ENCODE measurements at regions not wholly inside any gene's neighbourhood (a gene's known extent, or its start where the extent isn't known, plus 50 kb on each side); places are given as distances from the start of the nearest gene placed in this dataset.

GRCh38 chr6:169339731-169340309 lies 86.2 kb upstream of the THBS2 start:
- ATAC-seq (no peak), FAIRE-seq (no peak), DNase-seq (ENCODE audit: low read depth, low spot score) (no peak)
- no peak overlapping the region for H3K4me2 ChIP-seq (ENCODE audit: control insufficient read depth, insufficient read depth)
- no peaks in the 10 kb centered on the region for H3K79me2 ChIP-seq (ENCODE audit: control insufficient read depth, insufficient read depth, low read length)
- RAD21 ChIA-PET (ENCODE audit: unreplicated experiment): no interaction called here
- TF ChIP-seq KAT2A (conservative IDR thresholded peaks at IDR 0.05; ENCODE audit: control insufficient read depth, low read depth, low read length): no peak
- no peak for TF ChIP-seq ATF7 (IDR thresholded peaks at IDR 0.05; ENCODE audit: low read depth)
- TF ChIP-seq FOXK2 (IDR thresholded peaks at IDR 0.05): no peak
- no peak for TF ChIP-seq RCOR1 (conservative IDR thresholded peaks at IDR 0.05; ENCODE audit: low read depth, low read length)
- no peak overlapping the region for H3K4me3 ChIP-seq
- CTCF ChIA-PET: no interaction called here
- no peaks in the 10 kb centered on the region for H3K27me3 ChIP-seq (replicated peaks in 1 of 2; ENCODE audit: control insufficient read depth in 2 of 2, insufficient read depth in 2 of 2, low read length in 1 of 2)
- SMC1A ChIA-PET (ENCODE audit: uncharacterized antibody, unreplicated experiment): no interaction called here
- no peaks in the 10 kb centered on the region for H4K20me1 ChIP-seq (ENCODE audit: control insufficient read depth, insufficient read depth)
- POLR2A ChIA-PET: no interaction called here
- no peak overlapping the region for H2AFZ ChIP-seq (ENCODE audit: control insufficient read depth, low read depth, low read length)
- no peaks in the 10 kb centered on the region for H3K9me3 ChIP-seq (replicated peaks; ENCODE audit: control insufficient read depth, insufficient read depth, low read length)
- H3K4me1 ChIP-seq (ENCODE audit: control insufficient read depth, insufficient read depth, low read length): no peaks in the 10 kb centered on the region
- in situ Hi-C loops (cut with MboI): no loop called here
- H3K36me3 ChIP-seq (ENCODE audit: control insufficient read depth in 2 of 2, insufficient read depth in 2 of 2, low read length in 1 of 2): no peaks in the 10 kb centered on the region
- intact Hi-C loops (cut with micrococcal nuclease; ENCODE audit: unreplicated experiment): no loop called here
- H3K9ac ChIP-seq (ENCODE audit: control insufficient read depth, insufficient read depth, low read length): no peak overlapping the region
- 33% methylated on average over 12 of the region's 12 CpGs for WGBS (ENCODE audit: insufficient coverage, insufficient replicate concordance, low lambda C conversion rate, missing lambda C conversion rate)
- H3K27ac ChIP-seq (ENCODE audit: control insufficient read depth, insufficient read depth): no peak overlapping the region
- BruUV-seq (replicated peaks): no TSS peak

- RAD21 ChIA-PET (ENCODE audit: unreplicated experiment): no interaction called here
- no peaks in the 10 kb centered on the region for H3K9me3 ChIP-seq (replicated peaks; ENCODE audit: control insufficient read depth, insufficient read depth, low read length)
- intact Hi-C loops (cut with micrococcal nuclease; ENCODE audit: unreplicated experiment): no loop called here
- no peak overlapping the region for H3K4me3 ChIP-seq
- no peaks in the 10 kb centered on the region for H4K20me1 ChIP-seq (ENCODE audit: control insufficient read depth, insufficient read depth)
- CTCF ChIA-PET: no interaction called here
- H3K27ac ChIP-seq (ENCODE audit: control insufficient read depth, insufficient read depth): no peak overlapping the region
- POLR2A ChIA-PET: no interaction called here
- in situ Hi-C loops (cut with MboI): no loop called here
- no peaks in the 10 kb centered on the region for H3K36me3 ChIP-seq (ENCODE audit: control insufficient read depth in 2 of 2, insufficient read depth in 2 of 2, low read length in 1 of 2)
- no peak for ATAC-seq
- H2AFZ ChIP-seq (ENCODE audit: control insufficient read depth, low read depth, low read length): no peak overlapping the region
- no peaks in the 10 kb centered on the region for H3K4me1 ChIP-seq (ENCODE audit: control insufficient read depth, insufficient read depth, low read length)
- no peak for FAIRE-seq
- no TSS peak for BruUV-seq (replicated peaks)
- SMC1A ChIA-PET (ENCODE audit: uncharacterized antibody, unreplicated experiment): no interaction called here
- H3K79me2 ChIP-seq (ENCODE audit: control insufficient read depth, insufficient read depth, low read length): no peaks in the 10 kb centered on the region
- H3K9ac ChIP-seq (ENCODE audit: control insufficient read depth, insufficient read depth, low read length): no peak overlapping the region
- H3K27me3 ChIP-seq (replicated peaks in 1 of 2; ENCODE audit: control insufficient read depth in 2 of 2, insufficient read depth in 2 of 2, low read length in 1 of 2): no peaks in the 10 kb centered on the region
- 53% methylated on average over 9 of the region's 9 CpGs for WGBS (ENCODE audit: insufficient coverage, insufficient replicate concordance, low lambda C conversion rate, missing lambda C conversion rate)
- no peak for DNase-seq (ENCODE audit: low read depth, low spot score)
- no peak overlapping the region for H3K4me2 ChIP-seq (ENCODE audit: control insufficient read depth, insufficient read depth)
- no peak for TF ChIP-seq RAD51 (IDR thresholded peaks at IDR 0.05)
- no peak for TF ChIP-seq SUPT20H (IDR thresholded peaks at IDR 0.05; ENCODE audit: borderline replicate concordance, control insufficient read depth, low read depth, low read length)
- no peak for TF ChIP-seq MTA3 (IDR thresholded peaks at IDR 0.05; ENCODE audit: borderline replicate concordance, low read length)
- TF ChIP-seq HDGF (IDR thresholded peaks at IDR 0.05): no peak
- no peak for TF ChIP-seq HCFC1 (IDR thresholded peaks at IDR 0.05; ENCODE audit: low read length)
- TF ChIP-seq SMAD5 (IDR thresholded peaks at IDR 0.05; ENCODE audit: low read depth): no peak
- TF ChIP-seq ZBED1 (IDR thresholded peaks at IDR 0.05; ENCODE audit: borderline replicate concordance): no peak
- no peak for TF ChIP-seq MYB (IDR thresholded peaks at IDR 0.05; ENCODE audit: borderline replicate concordance, low read depth, low read length)
- TF ChIP-seq BMI1 (IDR thresholded peaks at IDR 0.05; ENCODE audit: borderline replicate concordance): no peak
- TF ChIP-seq RELA (IDR thresholded peaks at IDR 0.05; ENCODE audit: borderline replicate concordance, partially characterized antibody): no peak
- TF ChIP-seq, protein P1, sequence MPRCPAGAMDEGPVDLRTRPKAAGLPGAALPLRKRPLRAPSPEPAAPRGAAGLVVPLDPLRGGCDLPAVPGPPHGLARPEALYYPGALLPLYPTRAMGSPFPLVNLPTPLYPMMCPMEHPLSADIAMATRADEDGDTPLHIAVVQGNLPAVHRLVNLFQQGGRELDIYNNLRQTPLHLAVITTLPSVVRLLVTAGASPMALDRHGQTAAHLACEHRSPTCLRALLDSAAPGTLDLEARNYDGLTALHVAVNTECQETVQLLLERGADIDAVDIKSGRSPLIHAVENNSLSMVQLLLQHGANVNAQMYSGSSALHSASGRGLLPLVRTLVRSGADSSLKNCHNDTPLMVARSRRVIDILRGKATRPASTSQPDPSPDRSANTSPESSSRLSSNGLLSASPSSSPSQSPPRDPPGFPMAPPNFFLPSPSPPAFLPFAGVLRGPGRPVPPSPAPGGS (IDR thresholded peaks at IDR 0.05; ENCODE audit: borderline replicate concordance, insufficient read depth, low read depth, low read length, poor library complexity, severe bottlenecking): no peak
- no peak for TF ChIP-seq NRF1 (conservative IDR thresholded peaks at IDR 0.05; ENCODE audit: low read depth, low read length)
- TF ChIP-seq BCLAF1 (IDR thresholded peaks at IDR 0.05): no peak
Measured at GRCh38 chr6:169339025-169339424, 85.4 kb upstream of the THBS2 start.
